NT2/D1 (cell line): ENCODE measurements at regions not wholly inside any gene's neighbourhood (a gene's known extent, or its start where the extent isn't known, plus 50 kb on each side); places are given as distances from the start of the nearest gene placed in this dataset.

Experiments used
- SUZ12 ChIP-seq: IDR thresholded peaks from 2 replicates; pipeline ENCODE4 v1.6.1; 2011; ENCODE audit not compliant: insufficient read length, insufficient read depth; ENCODE audit errors: extremely low read depth
- ZNF274 ChIP-seq: IDR thresholded peaks from 2 replicates; pipeline ENCODE4 v1.6.1; 2011; ENCODE audit warnings: mild to moderate bottlenecking, low read depth, low read length

GRCh38 chr4:175034986-175035705 lies 117.0 kb downstream of the ADAM29 start:
- TF ChIP-seq ZNF274 (no peak), SUZ12 (no peak)
